ENCODE measurements at regions not wholly inside any gene's neighbourhood (a gene's known extent, or its start where the extent isn't known, plus 50 kb on each side); places are given as distances from the start of the nearest gene placed in this dataset.

DNA sequence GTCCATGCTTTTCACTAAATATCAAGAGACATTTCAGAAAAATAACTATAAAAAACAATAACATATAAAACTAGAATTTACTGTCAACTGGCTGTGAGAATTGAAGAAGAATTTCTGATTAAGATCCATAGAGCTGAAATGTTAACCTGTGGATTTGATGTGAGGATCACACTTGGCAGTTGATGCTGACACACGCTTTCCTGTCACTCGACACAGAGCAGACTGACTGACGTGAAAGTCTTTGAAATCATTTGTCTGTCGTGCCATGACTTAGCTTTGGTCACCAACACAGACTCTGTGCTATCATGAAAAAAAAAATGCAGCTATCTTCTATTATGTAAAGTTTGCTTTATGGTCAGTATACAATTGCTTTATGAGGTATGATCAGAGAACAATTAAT is 706.0 kb upstream of the ZP4 start:
- DNase-seq (ENCODE audit: extremely low read depth in 1 of 2, low read depth in 1 of 2): no peak

DNA sequence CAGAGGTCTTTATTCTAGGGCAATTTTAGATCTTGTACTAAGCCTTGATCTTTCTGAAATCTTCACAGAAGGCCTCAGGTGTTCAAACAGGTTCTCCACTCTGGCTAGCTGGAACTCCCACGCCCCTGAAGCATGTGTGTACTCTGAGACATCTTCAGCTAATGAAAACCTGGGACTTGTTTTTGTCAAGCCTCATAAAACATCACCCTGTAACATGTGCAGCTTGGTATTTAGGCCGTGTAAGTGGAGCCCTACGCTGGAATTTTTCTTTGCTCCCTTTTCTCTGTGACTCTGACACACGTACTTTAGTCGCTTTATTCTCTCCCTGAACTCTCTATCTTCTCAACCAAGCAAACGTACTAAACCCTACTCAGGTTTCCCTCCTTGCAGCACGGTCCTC is 701.9 kb upstream of the ZP4 start:
- DNase-seq (ENCODE audit: extremely low read depth in 1 of 2, low read depth in 1 of 2): no peak

GRCh38 chr1:238589843-238590435 is 699.2 kb upstream of the ZP4 start:
- DNase-seq (ENCODE audit: extremely low read depth in 1 of 2, low read depth in 1 of 2): no peak

DNA sequence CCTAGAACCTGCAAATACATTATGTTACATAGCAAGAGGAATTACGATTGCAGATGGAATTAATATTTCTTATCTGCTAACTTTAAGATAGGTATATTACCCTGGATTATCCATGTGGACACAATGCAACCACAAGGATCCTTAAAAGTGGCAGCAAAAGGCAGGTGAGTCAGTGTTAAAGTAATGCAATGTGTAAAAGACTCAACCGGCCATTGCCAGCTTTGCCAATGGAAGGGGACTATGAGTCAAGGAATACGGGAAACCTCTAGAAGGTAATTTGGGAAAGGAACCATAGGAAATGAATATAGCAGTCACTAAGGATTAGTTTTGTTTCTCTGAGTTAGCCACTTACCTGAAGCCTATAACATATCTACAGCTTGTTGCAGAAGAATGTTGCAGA is 692.1 kb upstream of the ZP4 start:
- no peak for DNase-seq (ENCODE audit: extremely low read depth in 1 of 2, low read depth in 1 of 2)

DNA sequence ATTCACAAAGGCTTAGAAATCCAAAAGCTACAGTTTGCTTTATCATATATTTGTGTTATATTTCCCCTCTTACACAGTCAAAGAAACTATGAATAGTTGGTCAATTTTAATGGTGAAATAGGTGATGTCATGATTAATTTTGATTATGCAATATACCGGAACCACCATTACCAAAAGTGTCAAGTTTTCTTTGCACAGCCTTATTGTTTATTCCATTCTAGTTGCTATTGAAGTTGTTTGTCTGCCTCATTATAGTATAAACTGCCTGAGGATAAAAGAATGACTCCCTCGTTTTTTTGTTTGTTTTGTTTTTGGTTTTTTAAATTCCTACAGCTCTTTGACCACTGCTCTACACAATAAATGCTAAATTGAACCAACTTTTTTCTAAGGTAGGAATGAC is 690.6 kb upstream of the ZP4 start:
- no peak for DNase-seq (ENCODE audit: extremely low read depth in 1 of 2, low read depth in 1 of 2)

GRCh38 chr1:238568735-238569134 is 678.0 kb upstream of the ZP4 start:
- DNase-seq (ENCODE audit: extremely low read depth in 1 of 2, low read depth in 1 of 2): no peak

GRCh38 chr1:238562341-238562740 is 671.6 kb upstream of the ZP4 start:
- DNase-seq (ENCODE audit: extremely low read depth in 1 of 2, low read depth in 1 of 2): no peak

GRCh38 chr1:238558746-238559145 is 668.0 kb upstream of the ZP4 start:
- no peak for DNase-seq (ENCODE audit: extremely low read depth in 1 of 2, low read depth in 1 of 2)

DNA sequence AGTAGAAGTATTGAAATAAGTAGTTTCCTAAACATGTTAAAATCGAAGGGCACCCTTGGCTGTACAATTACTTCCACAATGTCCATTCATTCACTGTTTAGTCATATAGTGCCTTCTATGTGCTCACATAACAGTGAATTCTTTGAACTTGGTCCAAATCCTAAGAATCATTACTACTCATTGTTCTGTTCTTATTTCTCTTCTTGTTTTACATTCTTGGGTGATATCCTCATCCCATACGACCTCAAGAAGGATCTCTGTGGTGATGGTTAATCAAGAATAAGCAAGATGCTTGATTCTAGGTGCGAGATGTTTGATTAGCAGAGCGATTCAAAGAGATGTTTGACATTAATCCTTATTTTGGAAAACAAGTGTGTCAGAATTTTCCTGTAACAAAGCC is 667.4 kb upstream of the ZP4 start:
- DNase-seq (ENCODE audit: extremely low read depth in 1 of 2, low read depth in 1 of 2): no peak

- DNase-seq (ENCODE audit: extremely low read depth in 1 of 2, low read depth in 1 of 2): no peak
Observed at GRCh38 chr1:238552271-238552670, 661.5 kb upstream of the ZP4 start.

DNA sequence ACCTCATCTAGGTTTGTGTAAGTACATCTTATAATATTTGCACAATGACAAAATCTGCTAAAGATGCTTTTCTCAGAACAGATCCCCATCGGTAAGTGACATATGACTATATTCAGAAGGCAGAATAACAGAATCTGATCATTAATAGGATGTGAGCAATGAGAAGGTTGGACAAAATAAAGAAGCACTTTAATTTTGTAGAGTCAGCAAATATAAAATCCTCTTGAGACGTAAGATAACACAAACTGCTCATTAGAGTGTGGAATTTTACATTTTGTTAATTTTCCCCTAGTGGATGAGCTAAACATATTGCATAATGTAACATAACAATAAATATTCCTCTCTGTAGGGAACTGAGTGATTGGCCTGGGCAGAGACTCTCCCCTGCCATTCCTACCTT is 658.4 kb upstream of the ZP4 start:
- no peak for DNase-seq (ENCODE audit: extremely low read depth in 1 of 2, low read depth in 1 of 2)

- no peak for DNase-seq (ENCODE audit: extremely low read depth in 1 of 2, low read depth in 1 of 2)
Observed at GRCh38 chr1:238546118-238546517, 655.4 kb upstream of the ZP4 start.

GRCh38 chr1:238537641-238538040 is 646.9 kb upstream of the ZP4 start:
- DNase-seq (ENCODE audit: extremely low read depth in 1 of 2, low read depth in 1 of 2): no peak

GRCh38 chr1:238530209-238530851 is 639.6 kb upstream of the ZP4 start:
- DNase-seq (ENCODE audit: extremely low read depth in 1 of 2, low read depth in 1 of 2): no peak

DNA sequence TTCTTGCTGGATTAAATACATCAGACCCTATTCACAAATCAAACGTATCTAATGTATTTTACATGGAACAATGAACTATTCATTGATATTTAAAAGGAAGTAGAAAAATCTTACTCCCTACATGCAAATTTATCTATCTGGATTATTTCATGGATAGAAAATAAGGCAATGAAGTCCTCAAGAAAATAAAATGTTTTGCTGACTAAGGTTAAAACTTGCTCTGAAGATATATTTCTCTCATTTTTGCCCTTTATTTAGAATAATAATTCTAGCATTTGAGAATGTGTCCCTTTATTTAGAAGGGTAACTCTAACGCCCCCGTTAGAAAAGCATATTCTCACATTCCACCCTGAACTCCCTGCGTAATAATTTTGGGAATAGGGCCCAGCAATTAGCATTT is 627.0 kb upstream of the ZP4 start:
- DNase-seq (ENCODE audit: extremely low read depth in 1 of 2, low read depth in 1 of 2): no peak

DNA sequence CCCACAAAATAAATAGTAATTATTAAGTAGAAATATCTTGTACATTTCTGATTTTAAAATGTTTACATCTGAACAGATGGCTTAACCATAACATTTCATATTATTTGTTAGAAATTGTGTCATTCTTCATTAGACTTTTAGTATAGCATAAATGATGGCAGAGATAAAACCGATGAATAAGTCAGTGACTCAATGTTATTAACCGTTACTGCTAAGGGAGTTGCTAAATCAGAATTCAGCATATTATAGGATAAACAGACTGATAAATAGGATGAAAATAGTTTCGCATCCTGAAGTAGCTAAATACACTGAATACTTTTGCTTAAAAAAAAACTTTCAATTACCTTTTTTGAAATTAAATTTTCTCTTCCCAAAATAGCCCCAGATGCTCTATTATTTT is 610.6 kb upstream of the ZP4 start:
- DNase-seq (ENCODE audit: extremely low read depth in 1 of 2, low read depth in 1 of 2): no peak

GRCh38 chr1:238499021-238499420 is 608.3 kb upstream of the ZP4 start:
- no peak for DNase-seq (ENCODE audit: extremely low read depth in 1 of 2, low read depth in 1 of 2)

DNA sequence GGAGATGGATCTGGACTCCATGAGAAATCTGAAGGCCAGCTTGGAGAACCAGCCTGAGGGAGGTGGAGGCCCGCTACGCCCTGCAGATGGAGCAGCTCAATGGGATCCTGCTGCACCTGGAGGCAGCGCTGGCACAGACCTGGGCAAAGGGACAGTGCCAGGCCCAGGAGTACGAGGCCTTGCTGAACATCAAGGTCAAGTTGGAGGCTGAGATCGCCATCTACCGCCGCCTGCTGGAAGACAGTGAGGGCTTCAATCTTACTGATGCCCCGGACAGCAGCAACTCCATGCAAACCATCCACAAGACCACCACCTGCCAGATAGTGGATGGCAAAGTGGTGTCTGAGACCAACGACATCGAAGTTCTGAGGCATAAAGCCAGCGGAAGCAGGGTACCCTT is 601.5 kb upstream of the ZP4 start:
- no peak for DNase-seq (ENCODE audit: extremely low read depth in 1 of 2, low read depth in 1 of 2)

GRCh38 chr1:238491265-238491664 is 600.5 kb upstream of the ZP4 start:
- DNase-seq (ENCODE audit: extremely low read depth in 1 of 2, low read depth in 1 of 2): no peak

GRCh38 chr1:238489006-238489405 is 598.3 kb upstream of the ZP4 start:
- DNase-seq (ENCODE audit: extremely low read depth in 1 of 2, low read depth in 1 of 2): no peak

DNA sequence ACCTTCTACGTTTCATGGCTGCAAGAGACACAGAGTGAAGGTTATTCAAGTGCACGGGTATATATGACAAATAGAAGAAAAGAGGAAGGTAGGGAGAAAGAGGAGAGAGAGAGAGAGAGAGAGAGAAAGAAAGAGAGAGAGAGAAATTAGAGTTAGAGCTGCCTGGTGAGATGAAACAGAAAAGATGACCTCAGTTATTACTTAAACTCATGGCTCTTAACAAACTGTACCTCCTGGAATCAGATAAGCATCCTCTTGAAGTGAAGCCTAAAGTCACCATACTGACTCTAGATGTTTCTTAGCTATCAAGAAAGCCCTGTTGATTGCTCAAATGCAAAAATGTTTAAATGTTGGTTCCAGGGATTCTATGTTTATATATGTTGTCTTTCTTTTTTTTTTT is 597.7 kb upstream of the ZP4 start:
- DNase-seq (ENCODE audit: extremely low read depth in 1 of 2, low read depth in 1 of 2): no peak

GRCh38 chr1:238487931-238488330 is 597.2 kb upstream of the ZP4 start:
- DNase-seq (ENCODE audit: extremely low read depth in 1 of 2, low read depth in 1 of 2): no peak

DNA sequence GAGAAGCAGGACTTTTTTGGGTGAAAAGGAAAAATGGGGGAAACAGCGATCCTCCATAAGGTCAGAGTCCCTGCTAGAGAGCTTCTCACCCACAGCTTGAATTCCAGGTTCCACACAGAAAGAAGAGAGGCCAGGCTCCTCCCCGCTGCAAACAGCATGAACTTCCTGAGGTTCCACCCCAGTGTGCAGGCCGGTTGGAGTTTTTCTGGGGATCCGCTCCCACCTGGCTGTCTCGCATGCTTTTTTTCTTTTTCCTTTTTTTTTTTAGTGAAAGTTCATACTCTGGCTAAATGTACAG is 595.1 kb upstream of the ZP4 start:
- no peak for DNase-seq (ENCODE audit: extremely low read depth in 1 of 2, low read depth in 1 of 2)
